Cardiac septum (tissue), 1 donor: ENCODE measurements at regions not wholly inside any gene's neighbourhood (a gene's known extent, or its start where the extent isn't known, plus 50 kb on each side); places are given as distances from the start of the nearest gene placed in this dataset.

Source experiments
- DNase-seq: peaks from one replicate; pipeline ENCODE4 v3.0.0-alpha.2; 2020; ENCODE audit warnings: low spot score
- intact Hi-C: fragments of 100-400 bp; cut with DNase I; formaldehyde crosslinking; loops from one replicate; pipeline ENCODE4 v1.14.0; 2022
- donor health status: DM: no; HTN: no; CAD: no.

DNA sequence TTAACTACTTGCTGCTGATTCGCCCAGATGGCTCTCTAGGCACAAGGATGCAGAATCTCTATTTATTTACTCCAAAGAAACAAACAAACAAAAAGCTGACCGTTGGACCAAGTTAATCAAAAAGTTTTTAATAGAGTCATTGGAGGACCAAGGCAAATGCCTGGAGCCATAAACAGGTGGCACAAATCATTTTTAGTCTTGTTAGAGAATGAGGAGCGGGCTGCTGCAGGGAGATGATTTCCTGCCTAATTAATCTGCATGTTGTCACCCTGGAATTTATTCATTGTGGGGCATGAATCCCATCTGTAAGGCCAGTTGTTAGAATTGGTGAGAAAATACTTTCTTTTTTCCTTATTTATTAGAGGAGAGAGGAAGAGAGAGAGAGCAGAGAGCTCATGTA is 147.4 kb upstream of the GATB start:
- intact Hi-C loops = no loop called here
- DNase-seq = no peak

DNA sequence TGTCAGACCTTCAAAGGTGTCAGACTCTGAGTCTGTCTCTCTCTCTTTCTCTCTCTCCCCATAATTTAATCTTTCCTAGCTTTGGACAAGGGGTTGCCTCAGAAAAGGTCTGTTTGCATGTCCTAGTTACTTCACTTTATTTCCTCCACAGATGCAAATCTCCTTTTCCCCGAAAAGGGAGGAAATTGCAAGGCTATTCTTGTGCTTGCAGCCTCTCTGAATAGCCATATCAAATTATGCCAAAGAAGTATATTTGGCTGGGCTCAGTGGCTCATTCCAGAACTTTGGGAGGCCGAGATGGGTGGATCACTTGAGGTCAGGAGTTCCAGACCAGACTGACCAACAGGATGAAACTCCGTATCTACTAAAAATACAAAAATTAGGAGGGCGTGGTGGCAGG is 145.6 kb upstream of the GATB start:
- DNase-seq = no peak
- intact Hi-C loops = no loop called here

DNA sequence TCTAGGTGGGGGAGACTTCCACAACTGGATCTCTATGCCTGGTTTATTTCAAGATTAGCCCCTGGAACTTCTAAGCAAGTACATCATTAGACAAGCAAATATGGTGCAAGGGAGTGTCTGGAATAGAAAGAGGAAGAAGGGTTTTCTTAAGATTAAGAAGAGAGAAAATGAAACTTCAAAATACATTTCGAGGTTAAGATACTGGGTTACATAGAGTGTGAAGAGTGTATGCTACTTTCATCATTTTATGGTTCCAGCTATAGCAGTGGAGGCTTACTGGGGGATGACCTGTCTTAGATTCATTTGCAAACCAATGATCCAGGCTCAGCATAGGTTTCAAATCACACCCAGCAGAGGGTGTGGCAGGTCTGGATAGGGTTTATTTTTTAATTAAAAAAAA is 144.4 kb upstream of the GATB start:
- intact Hi-C loops = no loop called here
- DNase-seq = no peak

DNA sequence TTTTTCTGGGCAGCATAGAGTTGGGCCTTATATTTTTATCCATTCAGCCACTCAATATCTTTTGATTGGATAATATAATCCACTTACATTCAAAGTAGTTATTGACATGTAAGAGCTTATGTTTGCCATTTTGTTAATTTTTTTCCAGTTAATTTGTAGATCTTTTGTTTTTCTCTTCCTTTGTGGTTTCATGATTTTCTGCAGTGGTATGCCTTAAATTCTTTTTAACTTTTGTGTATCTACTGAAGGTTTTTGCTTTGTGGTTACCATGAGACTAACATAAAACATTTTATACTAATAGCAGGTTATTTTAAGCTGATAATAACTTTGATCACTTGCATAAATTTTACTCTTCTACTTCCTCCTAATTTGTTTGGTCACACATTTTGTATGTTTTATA is 140.8 kb upstream of the GATB start:
- intact Hi-C loops = no loop called here
- no peak for DNase-seq

DNA sequence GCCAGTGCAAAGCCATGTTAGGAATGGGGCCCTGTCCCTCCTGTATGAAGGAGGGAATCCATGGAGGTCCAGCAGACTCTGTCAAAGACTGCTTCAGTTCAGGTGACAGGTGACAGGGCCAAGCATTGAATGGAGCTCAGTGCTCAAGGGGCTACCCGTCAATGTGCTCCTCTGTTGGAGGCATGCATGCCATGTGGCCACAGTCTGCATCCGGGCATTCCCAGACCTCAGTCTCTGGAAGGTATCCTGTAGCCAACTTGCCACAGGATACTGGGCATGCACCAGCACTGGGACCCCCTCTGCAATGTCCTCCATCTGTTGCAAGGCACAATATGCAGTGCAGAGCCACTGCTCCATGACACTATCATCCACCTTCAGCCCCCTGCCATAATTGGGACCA is 136.1 kb upstream of the GATB start:
- intact Hi-C loops = no loop called here

DNA sequence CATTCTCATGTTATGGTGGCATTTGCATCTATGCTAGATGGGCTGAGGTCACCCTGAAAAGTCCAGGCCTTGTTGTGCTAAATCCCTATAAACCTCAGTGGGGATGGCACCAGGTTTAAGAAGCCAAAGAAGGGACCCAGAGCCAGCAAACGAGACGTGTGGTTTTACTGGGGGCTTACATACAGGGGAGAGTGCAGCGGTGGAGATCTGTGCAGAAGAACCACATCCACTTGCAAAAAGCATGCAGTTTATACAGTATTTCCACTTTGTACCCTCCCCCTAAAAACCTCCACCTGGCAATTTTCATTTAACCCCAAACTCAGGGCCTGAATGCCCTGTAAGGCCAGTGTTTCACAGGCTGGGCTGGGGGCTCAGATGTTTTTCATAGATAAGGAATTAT is 134.9 kb upstream of the GATB start:
- intact Hi-C loops = no loop called here
- DNase-seq = no peak

More for the DNA sequence above, 136.1 kb upstream of the GATB start:
- DNase-seq = no peak

DNA sequence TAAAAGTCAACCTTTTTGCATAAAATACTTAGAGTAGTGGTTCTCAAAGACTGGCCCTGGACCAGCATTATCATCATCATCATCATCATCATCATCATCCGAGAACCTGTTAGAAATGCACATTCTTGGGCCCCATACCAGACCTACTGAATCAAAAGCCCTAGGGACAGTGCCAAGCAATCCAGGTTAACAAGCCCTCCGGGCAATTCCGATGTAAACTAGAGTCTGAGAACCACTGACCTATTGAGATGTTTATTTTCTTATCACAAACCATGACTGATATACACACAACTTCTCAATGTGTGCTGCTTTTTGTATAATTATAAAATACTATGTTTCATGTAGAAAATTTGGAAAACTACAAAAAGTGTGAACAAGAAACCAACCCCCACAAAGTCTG is 133.4 kb upstream of the GATB start:
- DNase-seq = no peak
- intact Hi-C loops = no loop called here

DNA sequence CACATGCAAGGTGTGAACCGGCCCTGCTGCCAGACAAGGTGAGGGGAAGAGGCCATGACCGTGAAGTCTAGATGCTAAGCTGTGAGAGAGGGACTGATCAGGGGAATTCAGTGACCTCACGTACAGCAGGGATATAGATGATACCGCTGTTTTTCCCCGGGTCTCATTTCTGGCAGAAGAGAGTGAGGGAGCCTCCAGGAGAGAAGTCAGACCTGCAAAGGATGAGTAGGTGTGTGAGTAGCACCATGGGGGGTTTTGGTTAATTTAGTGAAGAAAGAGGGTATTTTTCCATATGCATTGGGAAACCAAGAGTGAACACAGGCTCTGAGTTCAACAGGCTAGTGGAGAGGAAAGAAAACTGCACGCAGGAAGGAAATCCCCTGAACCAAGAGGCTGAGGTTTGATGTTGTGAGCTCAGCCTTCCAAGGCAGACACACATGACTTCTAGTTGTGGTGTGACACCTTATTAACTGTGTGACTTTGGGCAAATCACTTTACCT is 127.6 kb upstream of the GATB start:
- intact Hi-C loops = no loop called here
- DNase-seq = no peak

DNA sequence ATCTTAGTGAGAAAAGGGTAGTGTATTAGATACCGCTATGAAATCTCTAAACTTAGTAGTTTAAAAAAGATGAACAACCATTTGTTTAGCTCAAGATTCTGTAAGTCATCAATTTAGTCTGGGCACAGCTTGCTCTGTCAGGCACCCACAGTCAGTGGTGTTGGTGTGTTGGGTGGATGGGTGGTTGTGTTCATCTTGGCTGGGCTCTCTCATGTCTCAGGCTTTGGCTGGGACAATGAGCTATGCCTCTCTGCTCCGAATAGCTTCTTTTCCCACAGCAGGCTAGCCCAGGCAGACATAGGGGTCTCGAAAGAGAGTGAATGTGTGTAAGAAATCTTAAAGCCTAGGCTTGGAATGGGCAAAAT is 127.0 kb upstream of the GATB start:
- no peak for DNase-seq
- intact Hi-C loops = no loop called here

DNA sequence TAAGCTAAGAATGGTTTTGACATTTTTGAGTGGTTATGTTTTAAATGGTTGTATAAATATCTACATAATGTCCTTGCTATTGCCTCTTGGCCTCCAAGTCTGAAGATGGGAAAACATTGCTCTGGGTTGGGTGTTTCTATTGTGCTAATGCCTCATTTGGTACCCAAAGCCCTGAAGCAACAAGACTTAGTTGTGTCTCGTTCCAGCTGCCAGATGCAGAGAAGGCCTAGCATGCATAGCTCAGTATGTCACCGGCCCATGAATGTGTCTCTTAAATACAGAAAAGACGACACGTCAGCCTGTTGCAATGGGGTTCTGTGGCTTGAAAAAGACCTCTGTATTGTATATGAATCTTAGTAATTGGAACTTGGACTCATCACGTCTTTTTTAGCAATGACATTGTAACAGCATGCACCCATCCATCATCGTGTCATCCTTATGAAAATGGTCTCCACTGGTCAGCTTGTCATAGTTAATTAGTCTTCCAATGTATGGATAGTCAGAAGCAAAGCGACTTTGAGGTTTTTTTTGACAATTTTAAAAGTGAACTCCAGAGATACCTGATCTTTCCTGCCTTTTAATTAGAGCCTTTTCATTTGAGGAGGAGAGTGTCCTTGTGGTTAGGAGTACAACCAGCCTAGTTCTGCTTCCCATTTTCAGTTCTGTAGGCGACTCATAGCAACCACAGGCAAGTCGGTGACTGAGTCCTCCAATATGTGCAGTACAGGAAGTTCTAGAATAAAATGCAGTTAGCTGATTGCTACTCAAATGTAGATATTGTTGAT is 126.4 kb upstream of the GATB start:
- intact Hi-C loops = no loop called here
- no peak for DNase-seq

DNA sequence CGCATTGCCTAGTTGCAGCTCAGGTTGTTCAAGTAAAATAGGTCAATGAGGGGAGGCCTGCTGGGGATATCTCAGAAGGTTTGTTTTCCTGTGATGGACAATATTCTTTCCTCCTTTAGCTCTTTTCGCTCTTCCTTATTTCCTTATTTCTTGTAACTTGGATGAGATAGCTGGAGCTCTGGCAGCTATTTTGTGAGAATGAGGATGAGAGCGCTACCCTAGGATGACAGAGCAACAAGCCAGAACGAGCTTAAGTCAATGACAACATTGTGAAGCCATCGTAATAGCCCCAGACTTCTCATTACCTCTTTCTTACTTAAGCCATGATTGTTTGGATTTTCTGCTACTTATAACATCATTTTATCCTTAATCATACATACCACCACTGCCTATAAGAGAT is 124.3 kb upstream of the GATB start:
- intact Hi-C loops = no loop called here
- no peak for DNase-seq

DNA sequence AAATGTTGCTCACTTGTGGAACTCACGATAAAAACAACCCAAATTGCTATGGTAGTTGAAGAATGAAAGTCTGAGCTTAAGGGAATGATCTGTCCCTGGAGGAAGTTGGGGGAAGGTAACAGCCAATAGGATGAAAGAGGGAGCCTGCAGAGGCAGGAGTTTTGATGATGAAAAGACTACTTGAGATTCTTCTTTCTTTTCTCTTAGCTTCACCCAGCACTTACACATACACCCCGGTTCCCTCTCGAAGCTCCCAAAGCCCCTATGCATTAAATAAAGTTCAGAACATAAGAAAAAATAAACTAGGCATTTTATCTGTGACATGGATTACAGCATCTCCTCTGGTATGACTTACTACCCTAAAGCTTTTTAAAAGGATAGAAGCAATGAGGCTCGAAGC is 122.9 kb upstream of the GATB start:
- DNase-seq = no peak
- intact Hi-C loops = no loop called here

DNA sequence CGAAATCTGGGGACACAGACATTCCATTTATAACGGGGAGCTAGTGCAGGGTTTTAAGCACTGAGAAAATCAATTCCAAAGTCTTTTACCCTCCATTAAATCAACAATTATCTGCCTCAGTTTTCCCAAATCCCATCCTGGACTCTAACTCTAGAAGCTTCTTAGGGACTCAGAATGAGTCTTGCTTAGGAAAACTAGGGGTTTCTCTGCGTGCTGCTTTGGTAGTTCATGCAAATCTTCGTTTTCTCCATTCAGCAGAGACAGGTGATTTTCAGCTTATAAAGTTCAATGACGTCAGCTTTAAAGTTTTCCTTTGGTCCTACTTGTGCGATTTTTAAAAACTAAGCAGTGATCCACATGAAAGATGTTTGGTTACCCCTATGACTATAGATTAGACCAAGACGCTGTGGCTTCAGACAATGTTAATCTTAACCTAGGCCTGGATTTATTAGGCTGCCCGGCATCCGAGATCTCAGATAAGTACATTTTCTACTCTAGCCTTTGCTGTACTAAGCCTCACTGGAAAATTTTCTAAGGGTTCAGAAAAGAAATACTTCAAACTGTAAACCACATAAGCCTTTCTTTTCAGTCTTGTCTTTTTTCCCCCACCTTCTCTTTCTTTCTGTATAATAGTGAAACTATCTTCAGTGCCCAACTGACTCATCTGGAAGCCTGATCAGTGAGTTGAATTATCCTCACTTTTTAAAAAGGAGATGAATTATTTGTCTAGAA is 121.4 kb upstream of the GATB start:
- intact Hi-C loops = no loop called here
- DNase-seq = no peak

DNA sequence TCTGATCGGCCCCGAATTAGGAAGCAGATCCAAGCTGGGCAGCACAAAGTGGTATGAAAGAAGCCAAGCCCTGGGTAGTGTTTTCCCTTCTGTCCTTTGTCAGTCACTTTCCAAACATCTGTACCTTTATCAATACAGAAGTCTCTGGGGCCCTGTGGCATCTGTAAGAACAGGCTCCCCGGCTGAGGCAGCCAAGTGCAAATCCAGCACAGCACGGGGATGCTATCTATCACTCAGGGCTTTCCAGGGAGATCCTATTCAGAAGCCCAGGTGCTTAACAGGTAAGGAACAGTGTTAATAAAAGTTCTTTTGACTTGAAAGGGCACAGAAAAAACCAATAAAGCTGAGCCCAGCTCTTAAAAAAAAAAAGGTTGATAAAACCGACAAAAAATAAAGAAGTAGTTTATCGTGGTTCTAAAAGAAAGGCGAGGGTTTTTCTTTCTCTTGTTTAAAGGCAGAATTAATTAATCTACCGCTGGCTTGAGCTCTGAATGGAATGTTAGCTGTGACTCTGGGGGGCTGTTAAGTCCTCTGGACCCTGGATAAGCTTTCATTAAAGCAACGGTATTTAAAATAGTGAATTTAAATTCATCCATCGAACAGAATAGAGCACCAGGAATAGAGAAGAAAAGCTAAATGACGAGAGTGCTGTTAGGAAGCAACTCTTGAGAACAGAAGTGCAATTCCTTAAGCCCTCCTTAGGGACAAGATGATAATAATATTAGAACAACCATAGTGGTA is 119.1 kb upstream of the GATB start:
- no peak for DNase-seq
- intact Hi-C loops = no loop called here

DNA sequence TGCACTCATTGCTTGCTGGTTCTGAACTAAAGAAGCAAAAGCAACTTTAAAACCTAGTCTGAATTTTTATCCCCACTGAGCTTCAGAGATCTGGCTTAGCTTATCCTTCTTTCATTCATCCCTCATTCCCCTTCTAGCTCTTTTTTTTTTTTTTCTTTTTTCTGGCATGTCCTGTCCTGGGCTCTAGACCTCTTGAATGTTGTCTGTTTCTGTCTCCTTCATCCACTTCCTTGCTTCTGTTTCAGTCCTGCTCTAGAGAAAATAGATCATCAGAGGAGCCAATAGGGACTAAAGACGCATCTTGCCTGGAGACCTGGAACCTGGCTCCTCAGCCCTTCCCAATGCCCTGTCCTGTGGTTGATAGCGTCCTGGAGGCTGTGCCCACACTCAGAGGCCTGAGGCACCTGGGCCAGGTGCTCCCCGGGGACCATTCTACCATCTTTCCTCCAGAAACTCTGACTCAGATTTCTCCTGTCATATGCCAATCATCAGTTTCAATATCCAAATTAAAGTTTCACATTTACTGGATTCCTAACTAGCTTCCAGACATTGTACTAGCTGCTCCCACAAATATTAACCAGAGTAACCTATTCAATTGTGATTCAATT is 115.7 kb upstream of the GATB start:
- intact Hi-C loops = no loop called here

DNA sequence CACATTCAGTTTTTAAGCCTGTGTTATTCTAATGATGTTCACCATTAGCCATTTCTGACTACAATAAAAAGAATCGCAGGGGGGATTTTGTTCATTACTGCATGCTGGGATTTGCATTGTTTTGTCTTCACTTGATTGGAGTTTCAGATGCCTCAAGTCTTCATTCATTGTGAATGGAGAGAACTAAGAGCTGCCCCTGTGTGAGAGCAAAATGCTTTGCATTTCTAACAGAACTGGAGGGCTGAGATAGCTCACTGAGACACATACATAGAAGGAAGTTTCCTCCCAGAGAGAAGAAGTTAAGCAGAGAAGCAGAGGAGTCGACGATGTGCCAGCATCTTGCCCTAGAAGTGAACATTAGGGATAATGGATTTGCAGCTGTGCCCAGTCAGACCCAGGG is 113.5 kb upstream of the GATB start:
- intact Hi-C loops = no loop called here
- no peak for DNase-seq

More for the DNA sequence above, 115.7 kb upstream of the GATB start:
- DNase-seq = no peak

DNA sequence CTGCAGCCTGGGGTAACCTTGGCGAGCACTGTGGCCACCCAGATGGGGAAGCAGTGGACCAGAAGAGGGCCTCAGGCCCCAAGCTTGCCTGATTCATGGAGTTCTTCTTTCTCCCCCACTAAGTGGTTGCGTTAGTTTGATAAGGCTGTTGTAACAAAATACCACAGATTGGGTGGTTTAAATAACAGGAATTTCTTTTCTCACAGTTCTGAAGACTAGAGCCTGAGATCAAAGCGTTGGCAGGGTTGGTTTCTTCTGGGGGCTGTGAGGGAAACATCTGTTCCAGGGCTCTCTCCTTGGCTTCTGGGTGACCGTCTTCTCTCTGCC is 105.7 kb upstream of the GATB start:
- intact Hi-C loops = no loop called here
- DNase-seq = no peak

DNA sequence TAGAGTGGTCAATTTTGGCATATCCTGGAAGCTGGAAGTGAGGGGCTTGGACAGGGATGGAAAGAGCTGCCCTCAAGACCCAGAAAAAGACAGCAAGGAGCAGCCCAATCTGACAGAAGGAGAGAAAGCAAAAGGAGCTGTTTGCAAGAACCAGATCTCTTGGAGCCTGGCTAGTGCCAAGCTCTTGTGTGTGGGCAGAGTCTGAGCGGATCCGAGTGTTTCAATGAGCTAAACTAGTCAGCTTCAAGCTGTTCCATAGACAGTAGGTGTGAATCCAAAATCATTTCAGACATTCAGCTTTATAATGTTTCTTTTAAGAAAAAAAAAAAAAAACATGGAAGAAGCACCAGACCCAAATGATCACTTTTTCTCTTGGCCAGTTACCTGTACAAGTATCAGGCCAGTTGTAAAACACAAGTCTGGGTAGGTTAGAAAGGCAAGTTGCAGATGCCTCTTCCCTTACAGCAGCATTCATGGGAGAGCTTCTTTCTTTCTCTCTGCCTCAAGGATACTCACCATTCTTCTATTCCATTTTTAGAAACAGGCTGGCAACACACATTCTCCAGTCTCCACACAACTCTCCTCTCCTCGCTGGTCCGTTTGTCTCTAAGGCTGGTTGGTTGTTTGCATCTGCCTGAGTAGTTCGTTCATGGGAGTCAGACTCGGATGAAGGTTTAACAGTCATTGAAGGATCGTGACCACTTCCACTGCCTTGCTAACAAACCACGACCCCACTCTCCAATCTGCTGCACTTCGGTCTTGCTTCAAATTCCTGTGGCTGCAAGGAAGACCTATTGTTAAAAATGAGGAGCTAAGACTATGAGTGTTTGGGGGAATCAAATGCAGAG is 105.2 kb upstream of the GATB start:
- DNase-seq = no peak
- intact Hi-C loops = no loop called here

DNA sequence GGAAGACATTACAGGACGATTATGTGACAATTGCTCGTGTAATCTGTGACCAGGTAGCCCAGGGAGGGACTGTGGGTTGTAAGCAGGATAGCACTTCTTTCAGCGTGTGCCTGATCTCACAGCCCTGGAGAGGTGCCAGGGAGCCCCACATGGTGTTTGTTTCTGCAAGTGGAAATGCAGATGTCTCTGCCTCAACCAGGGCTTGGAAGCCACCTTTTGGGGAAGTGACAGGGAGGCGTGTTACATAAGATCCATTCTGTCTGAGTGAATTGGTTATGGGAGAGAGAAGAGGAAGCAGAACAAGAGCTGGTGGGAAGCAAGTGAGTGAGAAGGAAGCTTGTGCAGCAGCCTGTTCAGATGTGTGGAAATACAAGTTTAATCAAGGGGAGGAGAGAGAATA is 104.5 kb upstream of the GATB start:
- intact Hi-C loops = no loop called here
- DNase-seq = no peak

DNA sequence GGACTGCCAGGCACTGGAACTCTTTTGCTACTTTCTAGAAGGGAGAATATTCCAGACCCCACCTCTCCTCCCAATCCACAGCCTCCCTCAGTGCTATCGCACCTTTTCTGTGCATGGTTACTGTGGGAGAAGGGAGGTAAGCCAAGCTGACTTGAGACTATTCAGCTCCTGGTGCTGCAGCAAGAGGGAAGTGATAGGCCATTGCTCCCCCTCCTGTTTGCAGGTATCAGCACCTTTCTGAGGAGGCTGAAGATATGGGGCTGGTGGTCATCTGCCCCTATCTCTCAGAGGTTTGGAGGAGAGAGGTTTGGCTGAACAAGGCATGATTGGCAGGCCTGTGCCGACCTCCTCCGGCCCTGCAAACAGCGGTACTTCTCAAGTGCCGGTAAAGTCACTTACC is 103.3 kb upstream of the GATB start:
- intact Hi-C loops = no loop called here
- no peak for DNase-seq
